ENCODE measurements at regions not wholly inside any gene's neighbourhood (a gene's known extent, or its start where the extent isn't known, plus 50 kb on each side); places are given as distances from the start of the nearest gene placed in this dataset.

- no peak for TF ChIP-seq ZNF510 (CRISPR knock-in tag; IDR thresholded peaks at IDR 0.05; ENCODE audit: low read depth)
- no peak for TF ChIP-seq PAXIP1 (CRISPR knock-in tag; conservative IDR thresholded peaks at IDR 0.05)
Measured at GRCh38 chr21:35559829-35560225, 500.5 kb downstream of the SETD4 start (continued).

GRCh38 chr21:35559128-35559828, 501.0 kb downstream of the SETD4 start:
- H3K27ac ChIP-seq (ENCODE audit: extremely low read length, insufficient read depth, low read length), result no peak overlapping the region
- H3K4me3 ChIP-seq (replicated peaks in 1 of 3; ENCODE audit: insufficient read depth in 1 of 3, low read depth in 2 of 3, low read length in 3 of 3), result no peak overlapping the region
- in situ Hi-C loops (cut with HindIII; ENCODE audit: extremely low pct_ligation_motif_present, low pct_unique_long_range_greater_than_20kb) (no loop called here), intact Hi-C loops (cut with micrococcal nuclease; ENCODE audit: unreplicated experiment) (no loop called here)
- no peak for ATAC-seq
- no peaks in the 10 kb centered on the region for H3K9me3 ChIP-seq (ENCODE audit: low read length)
- no peak for DNase-seq (ENCODE audit: low spot score)
- POLR2A ChIA-PET, result no interaction called here
- no peaks in the 10 kb centered on the region for H3K27me3 ChIP-seq (ENCODE audit: control insufficient read depth in 1 of 2, insufficient read depth in 2 of 2, low read length in 2 of 2)
- H2AFZ ChIP-seq (ENCODE audit: low read length), result no peak overlapping the region
- no peaks in the 10 kb centered on the region for H4K20me1 ChIP-seq (ENCODE audit: insufficient read depth, low read length)
- 44% methylated on average over 9 of the region's 9 CpGs for WGBS (ENCODE audit: low lambda C conversion rate)
- FAIRE-seq, result no peak
- no peak overlapping the region for H3K9ac ChIP-seq (ENCODE audit: insufficient read depth, low read depth, low read length)
- BruUV-seq (replicated peaks), result no TSS peak
- no peaks in the 10 kb centered on the region for H3K36me3 ChIP-seq (replicated peaks in 1 of 2; ENCODE audit: control insufficient read depth in 1 of 2, insufficient read depth in 2 of 2, low read length in 2 of 2)
- CTCF ChIA-PET (ENCODE audit: low intra/inter-chr PET ratio, low total read pairs), result no interaction called here
- H3K4me1 ChIP-seq (ENCODE audit: insufficient read depth, low read length), result no peaks in the 10 kb centered on the region
- H3K79me2 ChIP-seq (ENCODE audit: insufficient read depth, low read length), result no peaks in the 10 kb centered on the region
- H3K4me2 ChIP-seq (ENCODE audit: low read depth, low read length), result no peak overlapping the region
- TF ChIP-seq FOXP4 (CRISPR knock-in tag; IDR thresholded peaks at IDR 0.05), result no peak
- no peak for TF ChIP-seq ZNF703 (CRISPR knock-in tag; IDR thresholded peaks at IDR 0.05; ENCODE audit: borderline replicate concordance)
- no peak for TF ChIP-seq ZNF775 (CRISPR knock-in tag; IDR thresholded peaks at IDR 0.05; ENCODE audit: borderline replicate concordance)
- TF ChIP-seq SMARCC2 (IDR thresholded peaks at IDR 0.05), result no peak
- TF ChIP-seq ZNF879 (CRISPR knock-in tag; IDR thresholded peaks at IDR 0.05), result no peak
- TF ChIP-seq ZNF772 (CRISPR knock-in tag; IDR thresholded peaks at IDR 0.05), result no peak
- TF ChIP-seq ZNF501 (CRISPR knock-in tag; IDR thresholded peaks at IDR 0.05), result no peak
- no peak for TF ChIP-seq HOXA7 (CRISPR knock-in tag; IDR thresholded peaks at IDR 0.05)
- no peak for TF ChIP-seq IKZF4 (CRISPR knock-in tag; IDR thresholded peaks at IDR 0.05; ENCODE audit: borderline replicate concordance, low read depth, not compliant biosample characterization)
- no peak for TF ChIP-seq GABPB1 (CRISPR knock-in tag; IDR thresholded peaks at IDR 0.05)
- TF ChIP-seq ZHX1 (CRISPR knock-in tag; IDR thresholded peaks at IDR 0.05; ENCODE audit: low read depth), result no peak
- TF ChIP-seq ZNF883 (CRISPR knock-in tag; IDR thresholded peaks at IDR 0.05; ENCODE audit: not compliant biosample characterization), result no peak

Data from HepG2 (cell line).